Skeletal muscle satellite cell (primary cell): ENCODE measurements at regions not wholly inside any gene's neighbourhood (a gene's known extent, or its start where the extent isn't known, plus 50 kb on each side); places are given as distances from the start of the nearest gene placed in this dataset.

Experiments used
- H3K27me3 ChIP-seq: 2 replicates; pipeline ENCODE4 v1.7.0; 2013; ENCODE audit warnings: low read length; ENCODE audit not compliant: control insufficient read depth, insufficient read depth
- H3K36me3 ChIP-seq: 2 replicates; pipeline ENCODE4 v1.7.0; 2013; ENCODE audit warnings: mild to moderate bottlenecking, control low read depth, low read length; ENCODE audit not compliant: insufficient read depth
- H3K4me1 ChIP-seq: 2 replicates; pipeline ENCODE4 v1.7.0; 2013; ENCODE audit warnings: low read length; ENCODE audit not compliant: control insufficient read depth, insufficient read depth
- H3K4me2 ChIP-seq: 2 replicates; pipeline ENCODE4 v1.7.0; 2013; ENCODE audit warnings: mild to moderate bottlenecking, low read length
- H3K4me3 ChIP-seq: 2 replicates; pipeline ENCODE4 v1.7.0; 2013; ENCODE audit warnings: low read length
- H3K9ac ChIP-seq: 2 replicates; pipeline ENCODE4 v1.7.0; 2013; ENCODE audit warnings: mild to moderate bottlenecking, low read depth, low read length, moderate library complexity
- H3K9me3 ChIP-seq: replicated peaks from 2 replicates; pipeline ENCODE4 v1.7.0; 2013; ENCODE audit warnings: mild to moderate bottlenecking, control low read depth, low read length

GRCh38 chr14:101151226-101151926 is 247.9 kb upstream of the RTL1 start:
- H3K27me3 ChIP-seq: peaks cover 16% of the 10 kb centered on the region
- peak overlapping the region; percentile 72 for H3K4me2 ChIP-seq
- H3K9ac ChIP-seq: no peak overlapping the region
- H3K36me3 ChIP-seq: no peaks in the 10 kb centered on the region
- H3K4me3 ChIP-seq: peak overlapping the region; percentile 31
- H3K9me3 ChIP-seq: no peaks in the 10 kb centered on the region
- H3K4me1 ChIP-seq: peaks cover 9% of the 10 kb centered on the region

- Histone ChIP-seq H3K9ac (no peak overlapping the region), H3K27me3 (peaks cover 16% of the 10 kb centered on the region), H3K36me3 (no peaks in the 10 kb centered on the region), H3K4me2 (peak overlapping the region; percentile 72), H3K4me3 (peak overlapping the region; percentile 42), H3K4me1 (peaks cover 9% of the 10 kb centered on the region), H3K9me3 (no peaks in the 10 kb centered on the region)
Measured at GRCh38 chr14:101151927-101152305, 248.4 kb upstream of the RTL1 start.

GRCh38 chr14:101152855-101153254 is 249.3 kb upstream of the RTL1 start:
- Histone ChIP-seq H3K9me3 (no peaks in the 10 kb centered on the region), H3K4me2 (no peak overlapping the region), H3K9ac (no peak overlapping the region), H3K4me3 (no peak overlapping the region), H3K4me1 (peaks cover 9% of the 10 kb centered on the region), H3K36me3 (no peaks in the 10 kb centered on the region), H3K27me3 (peaks cover 16% of the 10 kb centered on the region)

- Histone ChIP-seq H3K4me3 (no peak overlapping the region), H3K9ac (no peak overlapping the region), H3K27me3 (peaks cover 16% of the 10 kb centered on the region), H3K36me3 (no peaks in the 10 kb centered on the region), H3K4me2 (no peak overlapping the region), H3K9me3 (no peaks in the 10 kb centered on the region), H3K4me1 (peaks cover 9% of the 10 kb centered on the region)
Measured at GRCh38 chr14:101153691-101154090, 250.2 kb upstream of the RTL1 start.

- H3K4me1 ChIP-seq: peaks cover 9% of the 10 kb centered on the region
- H3K4me2 ChIP-seq: no peak overlapping the region
- H3K4me3 ChIP-seq: no peak overlapping the region
- H3K27me3 ChIP-seq: peaks cover 13% of the 10 kb centered on the region
- no peak overlapping the region for H3K9ac ChIP-seq
- H3K9me3 ChIP-seq: no peaks in the 10 kb centered on the region
- no peaks in the 10 kb centered on the region for H3K36me3 ChIP-seq
Measured at GRCh38 chr14:101155575-101155974, 252.1 kb upstream of the RTL1 start.

- no peaks in the 10 kb centered on the region for H3K36me3 ChIP-seq
- H3K9me3 ChIP-seq: no peaks in the 10 kb centered on the region
- H3K27me3 ChIP-seq: peaks cover 1% of the 10 kb centered on the region
- H3K9ac ChIP-seq: no peak overlapping the region
- no peak overlapping the region for H3K4me3 ChIP-seq
- no peaks in the 10 kb centered on the region for H3K4me1 ChIP-seq
- no peak overlapping the region for H3K4me2 ChIP-seq
Measured at GRCh38 chr14:101167428-101167827, 263.9 kb upstream of the RTL1 start.

GRCh38 chr14:101169267-101169666 is 265.7 kb upstream of the RTL1 start:
- Histone ChIP-seq H3K4me2 (no peak overlapping the region), H3K9me3 (no peaks in the 10 kb centered on the region), H3K9ac (no peak overlapping the region), H3K36me3 (no peaks in the 10 kb centered on the region), H3K4me1 (no peaks in the 10 kb centered on the region), H3K4me3 (no peak overlapping the region), H3K27me3 (no peaks in the 10 kb centered on the region)

- Histone ChIP-seq H3K4me1 (no peaks in the 10 kb centered on the region), H3K9ac (no peak overlapping the region), H3K4me3 (no peak overlapping the region), H3K9me3 (no peaks in the 10 kb centered on the region), H3K4me2 (no peak overlapping the region), H3K36me3 (no peaks in the 10 kb centered on the region), H3K27me3 (no peaks in the 10 kb centered on the region)
Measured at GRCh38 chr14:101171650-101172049, 268.1 kb upstream of the RTL1 start.

- no peak overlapping the region for H3K9ac ChIP-seq
- no peaks in the 10 kb centered on the region for H3K36me3 ChIP-seq
- no peaks in the 10 kb centered on the region for H3K9me3 ChIP-seq
- no peak overlapping the region for H3K4me2 ChIP-seq
- H3K4me1 ChIP-seq: no peaks in the 10 kb centered on the region
- H3K4me3 ChIP-seq: no peak overlapping the region
- H3K27me3 ChIP-seq: no peaks in the 10 kb centered on the region
Measured at GRCh38 chr14:101173698-101174521, 270.4 kb upstream of the RTL1 start.

GRCh38 chr14:101174522-101174838 is 271.0 kb upstream of the RTL1 start:
- Histone ChIP-seq H3K4me2 (no peak overlapping the region), H3K9ac (no peak overlapping the region), H3K4me1 (no peaks in the 10 kb centered on the region), H3K4me3 (no peak overlapping the region), H3K27me3 (no peaks in the 10 kb centered on the region), H3K36me3 (no peaks in the 10 kb centered on the region), H3K9me3 (no peaks in the 10 kb centered on the region)

GRCh38 chr14:101174980-101175606 is 271.6 kb upstream of the RTL1 start:
- H3K27me3 ChIP-seq: no peaks in the 10 kb centered on the region
- H3K9ac ChIP-seq: no peak overlapping the region
- no peak overlapping the region for H3K4me2 ChIP-seq
- H3K9me3 ChIP-seq: no peaks in the 10 kb centered on the region
- no peaks in the 10 kb centered on the region for H3K36me3 ChIP-seq
- H3K4me1 ChIP-seq: no peaks in the 10 kb centered on the region
- H3K4me3 ChIP-seq: no peak overlapping the region
